ENCODE measurements at regions not wholly inside any gene's neighbourhood (a gene's known extent, or its start where the extent isn't known, plus 50 kb on each side); places are given as distances from the start of the nearest gene placed in this dataset.

GRCh38 chr9:85427772-85428171 lies 314.0 kb downstream of the AGTPBP1 start:
- no peak for DNase-seq

GRCh38 chr9:85425153-85425611 lies 316.6 kb downstream of the AGTPBP1 start:
- DNase-seq = peak in 1 of 5 donors; percentile 34

GRCh38 chr9:85423422-85423821 lies 318.3 kb downstream of the AGTPBP1 start:
- DNase-seq = no peak

GRCh38 chr9:85421641-85422040 lies 320.1 kb downstream of the AGTPBP1 start:
- DNase-seq = no peak

- DNase-seq = peak in 1 of 5 donors; percentile 22
Measured at GRCh38 chr9:85420750-85421149, 321.0 kb downstream of the AGTPBP1 start.

- no peak for DNase-seq
Measured at GRCh38 chr9:85417674-85418073, 324.1 kb downstream of the AGTPBP1 start.

GRCh38 chr9:85416715-85417114 lies 325.0 kb downstream of the AGTPBP1 start:
- DNase-seq = no peak

GRCh38 chr9:85414390-85414789 lies 327.4 kb downstream of the AGTPBP1 start:
- no peak for DNase-seq

- DNase-seq = no peak
Measured at GRCh38 chr9:85408494-85408893, 333.3 kb downstream of the AGTPBP1 start.

GRCh38 chr9:85405566-85405950 lies 336.2 kb downstream of the AGTPBP1 start:
- no peak for DNase-seq

GRCh38 chr9:85404911-85405565 lies 336.7 kb downstream of the AGTPBP1 start:
- DNase-seq = no peak

GRCh38 chr9:85402551-85402950 lies 339.2 kb downstream of the AGTPBP1 start:
- DNase-seq = no peak

GRCh38 chr9:85401998-85402397 lies 339.8 kb downstream of the AGTPBP1 start:
- DNase-seq = no peak

GRCh38 chr9:85397005-85397404 lies 344.7 kb downstream of the AGTPBP1 start:
- DNase-seq = no peak

- DNase-seq = no peak
Measured at GRCh38 chr9:85392260-85392659, 349.5 kb downstream of the AGTPBP1 start.

GRCh38 chr9:85377731-85378289 lies 363.9 kb downstream of the AGTPBP1 start:
- no peak for DNase-seq

GRCh38 chr9:85368781-85369180 lies 373.0 kb downstream of the AGTPBP1 start:
- DNase-seq = no peak

GRCh38 chr9:85359161-85359560 lies 382.6 kb downstream of the AGTPBP1 start:
- DNase-seq = no peak

- DNase-seq = no peak
Measured at GRCh38 chr9:85349046-85349445, 392.7 kb downstream of the AGTPBP1 start.

- DNase-seq = no peak
Measured at GRCh38 chr9:85347541-85347940, 394.2 kb downstream of the AGTPBP1 start.

- no peak for DNase-seq
Measured at GRCh38 chr9:85344901-85345300, 396.9 kb downstream of the AGTPBP1 start.

- DNase-seq = no peak
Measured at GRCh38 chr9:85339338-85339737, 402.4 kb downstream of the AGTPBP1 start.

GRCh38 chr9:85334228-85334627 lies 407.5 kb downstream of the AGTPBP1 start:
- DNase-seq = no peak

- no peak for DNase-seq
Measured at GRCh38 chr9:85332487-85332886, 409.3 kb downstream of the AGTPBP1 start.

GRCh38 chr9:85331626-85332025 lies 410.1 kb downstream of the AGTPBP1 start:
- no peak for DNase-seq
